Neural cell (in vitro differentiated cells): ENCODE measurements at regions not wholly inside any gene's neighbourhood (a gene's known extent, or its start where the extent isn't known, plus 50 kb on each side); places are given as distances from the start of the nearest gene placed in this dataset.

Source experiments
- H2AFZ ChIP-seq: fragments of 200-600, 300-800 bp; sonication (generic), shearing (Covaris generic); 2 replicates; pipeline ENCODE4 v1.6.0; 2014; ENCODE audit warnings: low read depth, mild to moderate bottlenecking, antibody characterized with exemption, low read length, moderate library complexity
- H3F3A ChIP-seq: fragments of 200-600 bp; shearing (Covaris generic); 2 replicates; pipeline ENCODE4 v1.6.1; 2016; ENCODE audit warnings: mild to moderate bottlenecking, moderate library complexity, mixed read lengths, antibody characterized with exemption, low read length; ENCODE audit not compliant: insufficient read depth, poor library complexity, severe bottlenecking
- H3K27ac ChIP-seq: fragments of 200-600, 300-800 bp; sonication (generic), shearing (Covaris generic); 2 replicates; pipeline ENCODE4 v1.5.1; 2014; ENCODE audit warnings: mild to moderate bottlenecking, low read length, moderate library complexity
- H3K27me3 ChIP-seq: fragments of 300-800, 200-600 bp; sonication (generic), shearing (Covaris generic); 2 replicates; pipeline ENCODE4 v1.6.0; 2014; ENCODE audit warnings: mild to moderate bottlenecking, low read depth, low read length, moderate library complexity; ENCODE audit not compliant: insufficient read depth
- H3K36me3 ChIP-seq: fragments of 300-800, 200-600 bp; sonication (generic), shearing (Covaris generic); 2 replicates; pipeline ENCODE4 v1.5.1; 2014; ENCODE audit warnings: mild to moderate bottlenecking, antibody characterized with exemption, low read length, moderate library complexity; ENCODE audit not compliant: insufficient read depth
- H3K4me2 ChIP-seq: fragments of 300-800, 200-600 bp; sonication (generic), shearing (Covaris generic); 2 replicates; pipeline ENCODE4 v1.6.0; 2014; ENCODE audit warnings: mild to moderate bottlenecking, low read length
- H3K4me3 ChIP-seq: fragments of 300-800, 200-600 bp; sonication (generic), shearing (Covaris generic); 2 replicates; pipeline ENCODE4 v1.5.1; 2014; ENCODE audit warnings: mild to moderate bottlenecking, low read length, moderate library complexity
- H3K79me2 ChIP-seq: fragments of 200-600 bp; shearing (Covaris generic); replicated peaks from 2 replicates; pipeline ENCODE4 v1.6.0; 2014; ENCODE audit warnings: mild to moderate bottlenecking, low read length, moderate library complexity; ENCODE audit not compliant: insufficient read depth
- H3K9ac ChIP-seq: fragments of 300-800, 200-600 bp; sonication (generic), shearing (Covaris generic); 2 replicates; pipeline ENCODE4 v1.6.1; 2016; ENCODE audit warnings: mild to moderate bottlenecking, low read length, mixed read lengths
- H3K9me2 ChIP-seq: fragments of 200-600 bp; shearing (Covaris generic); 2 replicates; pipeline ENCODE4 v1.6.1; 2016; ENCODE audit warnings: mild to moderate bottlenecking, low read length, mixed read lengths; ENCODE audit not compliant: insufficient read depth
- H3K9me3 ChIP-seq: fragments of 200-600, 300-800 bp; sonication (generic), shearing (Covaris generic); 2 replicates; pipeline ENCODE4 v1.6.1; 2016; ENCODE audit warnings: mild to moderate bottlenecking, mixed run types, low read length, moderate library complexity, mixed read lengths
- H4K20me1 ChIP-seq: fragments of 200-600 bp; shearing (Covaris generic); 2 replicates; pipeline ENCODE4 v1.6.1; 2016; ENCODE audit warnings: mild to moderate bottlenecking, mixed run types; ENCODE audit not compliant: insufficient read depth
- EP300 ChIP-seq: fragments of 450-650 bp; conservative IDR thresholded peaks from 2 replicates; pipeline ENCODE4 v1.6.1; 2014; ENCODE audit warnings: antibody characterized with exemption, mild to moderate bottlenecking, moderate library complexity; ENCODE audit not compliant: poor library complexity, severe bottlenecking
- EZH2 ChIP-seq: fragments of 200-600, 300-800 bp; shearing (Covaris generic), sonication (generic); IDR thresholded peaks from 2 replicates; pipeline ENCODE4 v1.6.1; 2014; ENCODE audit warnings: antibody characterized with exemption, low read length, borderline replicate concordance, mild to moderate bottlenecking; ENCODE audit not compliant: insufficient read depth, poor library complexity, severe bottlenecking
- MXI1 ChIP-seq: fragments of 450-650 bp; conservative IDR thresholded peaks from 2 replicates; pipeline ENCODE4 v1.6.1; 2014; ENCODE audit warnings: antibody characterized with exemption, mild to moderate bottlenecking; ENCODE audit not compliant: poor library complexity, severe bottlenecking
- POLR2AphosphoS5 ChIP-seq: IDR thresholded peaks from 2 replicates; pipeline ENCODE4 v1.6.1; 2012
- RAD21 ChIP-seq: fragments of 450-650 bp; conservative IDR thresholded peaks from 2 replicates; pipeline ENCODE4 v1.6.1; 2014; ENCODE audit warnings: antibody characterized with exemption, mild to moderate bottlenecking, moderate library complexity
- SMC3 ChIP-seq: fragments of 450-650 bp; conservative IDR thresholded peaks from 2 replicates; pipeline ENCODE4 v1.6.1; 2014; ENCODE audit warnings: antibody characterized with exemption, mild to moderate bottlenecking, moderate library complexity; ENCODE audit not compliant: poor library complexity
- TAF1 ChIP-seq: IDR thresholded peaks from 2 replicates; pipeline ENCODE4 v1.6.1; 2012; ENCODE audit warnings: low read depth
- TF ChIP-seq, protein P1 (sequence below): IDR thresholded peaks from 2 replicates; pipeline ENCODE4 v1.6.1; 2012; ENCODE audit warnings: borderline replicate concordance
- TF ChIP-seq, protein P2 (sequence below): fragments of 450-650 bp; IDR thresholded peaks from 2 replicates; pipeline ENCODE4 v1.5.1; 2014; ENCODE audit warnings: antibody characterized with exemption, mild to moderate bottlenecking, moderate library complexity; ENCODE audit not compliant: poor library complexity, severe bottlenecking

DNA sequence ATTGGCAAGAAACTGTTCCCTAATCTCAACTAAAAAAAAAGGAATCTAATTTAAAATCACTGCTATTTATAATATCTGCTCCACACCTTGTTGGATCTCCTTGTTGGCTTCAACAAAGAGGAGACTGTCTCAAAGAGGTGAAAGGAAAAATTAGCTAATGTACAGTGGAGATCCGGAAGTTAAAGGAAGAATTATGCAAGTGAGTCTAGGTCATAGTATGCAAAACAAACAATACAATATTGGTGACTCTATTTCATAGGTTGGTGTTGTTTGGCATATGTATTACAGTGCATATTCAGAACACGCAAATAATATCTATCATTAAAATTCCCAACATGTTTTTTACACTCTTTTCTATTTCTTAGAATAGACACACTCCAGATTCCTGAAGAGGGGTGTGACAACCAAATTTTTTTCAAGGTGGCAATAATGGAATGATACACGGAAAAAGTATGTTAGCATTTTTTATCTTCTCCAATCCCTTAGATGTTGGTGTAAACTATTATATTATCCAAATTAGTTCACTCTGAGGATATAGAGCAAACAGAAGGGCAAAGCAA is 685.3 kb downstream of the KCNA4 start:
- Histone ChIP-seq H3K9me3 (no peaks in the 10 kb centered on the region), H3K4me2 (no peak overlapping the region), H3K9me2 (no peaks in the 10 kb centered on the region), H4K20me1 (no peaks in the 10 kb centered on the region), H3K36me3 (no peaks in the 10 kb centered on the region), H3K9ac (no peak overlapping the region), H3K4me3 (no peak overlapping the region), H3K27ac (no peak overlapping the region), H3K79me2 (no peaks in the 10 kb centered on the region), H3F3A (no peaks in the 10 kb centered on the region), H3K27me3 (no peaks in the 10 kb centered on the region), H2AFZ (no peak overlapping the region)
- TF ChIP-seq EZH2 (no peak), TAF1 (no peak), SMC3 (no peak), EP300 (no peak), MXI1 (no peak), RAD21 (no peak), POLR2AphosphoS5 (no peak)
- TF ChIP-seq, protein P1, sequence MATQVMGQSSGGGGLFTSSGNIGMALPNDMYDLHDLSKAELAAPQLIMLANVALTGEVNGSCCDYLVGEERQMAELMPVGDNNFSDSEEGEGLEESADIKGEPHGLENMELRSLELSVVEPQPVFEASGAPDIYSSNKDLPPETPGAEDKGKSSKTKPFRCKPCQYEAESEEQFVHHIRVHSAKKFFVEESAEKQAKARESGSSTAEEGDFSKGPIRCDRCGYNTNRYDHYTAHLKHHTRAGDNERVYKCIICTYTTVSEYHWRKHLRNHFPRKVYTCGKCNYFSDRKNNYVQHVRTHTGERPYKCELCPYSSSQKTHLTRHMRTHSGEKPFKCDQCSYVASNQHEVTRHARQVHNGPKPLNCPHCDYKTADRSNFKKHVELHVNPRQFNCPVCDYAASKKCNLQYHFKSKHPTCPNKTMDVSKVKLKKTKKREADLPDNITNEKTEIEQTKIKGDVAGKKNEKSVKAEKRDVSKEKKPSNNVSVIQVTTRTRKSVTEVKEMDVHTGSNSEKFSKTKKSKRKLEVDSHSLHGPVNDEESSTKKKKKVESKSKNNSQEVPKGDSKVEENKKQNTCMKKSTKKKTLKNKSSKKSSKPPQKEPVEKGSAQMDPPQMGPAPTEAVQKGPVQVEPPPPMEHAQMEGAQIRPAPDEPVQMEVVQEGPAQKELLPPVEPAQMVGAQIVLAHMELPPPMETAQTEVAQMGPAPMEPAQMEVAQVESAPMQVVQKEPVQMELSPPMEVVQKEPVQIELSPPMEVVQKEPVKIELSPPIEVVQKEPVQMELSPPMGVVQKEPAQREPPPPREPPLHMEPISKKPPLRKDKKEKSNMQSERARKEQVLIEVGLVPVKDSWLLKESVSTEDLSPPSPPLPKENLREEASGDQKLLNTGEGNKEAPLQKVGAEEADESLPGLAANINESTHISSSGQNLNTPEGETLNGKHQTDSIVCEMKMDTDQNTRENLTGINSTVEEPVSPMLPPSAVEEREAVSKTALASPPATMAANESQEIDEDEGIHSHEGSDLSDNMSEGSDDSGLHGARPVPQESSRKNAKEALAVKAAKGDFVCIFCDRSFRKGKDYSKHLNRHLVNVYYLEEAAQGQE, result no peak
- TF ChIP-seq, protein P2, sequence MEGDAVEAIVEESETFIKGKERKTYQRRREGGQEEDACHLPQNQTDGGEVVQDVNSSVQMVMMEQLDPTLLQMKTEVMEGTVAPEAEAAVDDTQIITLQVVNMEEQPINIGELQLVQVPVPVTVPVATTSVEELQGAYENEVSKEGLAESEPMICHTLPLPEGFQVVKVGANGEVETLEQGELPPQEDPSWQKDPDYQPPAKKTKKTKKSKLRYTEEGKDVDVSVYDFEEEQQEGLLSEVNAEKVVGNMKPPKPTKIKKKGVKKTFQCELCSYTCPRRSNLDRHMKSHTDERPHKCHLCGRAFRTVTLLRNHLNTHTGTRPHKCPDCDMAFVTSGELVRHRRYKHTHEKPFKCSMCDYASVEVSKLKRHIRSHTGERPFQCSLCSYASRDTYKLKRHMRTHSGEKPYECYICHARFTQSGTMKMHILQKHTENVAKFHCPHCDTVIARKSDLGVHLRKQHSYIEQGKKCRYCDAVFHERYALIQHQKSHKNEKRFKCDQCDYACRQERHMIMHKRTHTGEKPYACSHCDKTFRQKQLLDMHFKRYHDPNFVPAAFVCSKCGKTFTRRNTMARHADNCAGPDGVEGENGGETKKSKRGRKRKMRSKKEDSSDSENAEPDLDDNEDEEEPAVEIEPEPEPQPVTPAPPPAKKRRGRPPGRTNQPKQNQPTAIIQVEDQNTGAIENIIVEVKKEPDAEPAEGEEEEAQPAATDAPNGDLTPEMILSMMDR, result no peak

DNA sequence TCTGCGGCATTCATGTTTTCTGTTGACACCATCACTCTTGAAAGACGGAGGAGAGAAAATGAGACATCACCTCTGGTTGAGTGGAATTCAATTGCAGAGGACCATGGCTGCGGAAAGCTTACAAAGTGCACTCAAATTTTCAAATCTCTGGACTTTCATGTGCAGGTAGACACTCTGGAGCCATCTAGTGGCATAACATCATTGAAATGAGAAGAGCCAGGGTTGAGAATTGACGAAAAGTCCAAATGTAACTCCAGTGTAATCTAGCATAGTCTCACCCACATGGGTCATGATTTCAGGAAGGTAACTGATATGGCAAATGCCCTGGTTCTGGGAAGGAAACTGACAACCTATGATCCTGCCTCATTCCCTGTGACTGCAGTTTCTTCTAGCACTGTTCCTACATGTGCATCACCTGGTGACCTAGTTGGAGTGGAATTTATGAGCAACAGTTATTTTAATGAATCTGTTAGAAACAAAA is 687.8 kb downstream of the KCNA4 start:
- no peaks in the 10 kb centered on the region for H3K27me3 ChIP-seq
- TF ChIP-seq SMC3, result peak; percentile 87
- peak; percentile 81 for TF ChIP-seq RAD21
- TF ChIP-seq EZH2, result no peak
- TF ChIP-seq, protein P2, result peak; percentile 81
- H3K27ac ChIP-seq, result no peak overlapping the region
- no peak overlapping the region for H3K4me3 ChIP-seq
- H4K20me1 ChIP-seq, result no peaks in the 10 kb centered on the region
- H3K9me2 ChIP-seq, result no peaks in the 10 kb centered on the region
- no peak overlapping the region for H3K9ac ChIP-seq
- no peaks in the 10 kb centered on the region for H3K36me3 ChIP-seq
- no peaks in the 10 kb centered on the region for H3K9me3 ChIP-seq
- no peaks in the 10 kb centered on the region for H3K79me2 ChIP-seq
- no peak overlapping the region for H2AFZ ChIP-seq
- no peak overlapping the region for H3K4me2 ChIP-seq
- no peaks in the 10 kb centered on the region for H3F3A ChIP-seq
